ENCODE measurements at regions not wholly inside any gene's neighbourhood (a gene's known extent, or its start where the extent isn't known, plus 50 kb on each side); places are given as distances from the start of the nearest gene placed in this dataset.

GRCh38 chrX:25897758-25898157, 240.4 kb upstream of the MAGEB18 start:
- POLR2A ChIA-PET (ENCODE audit: partially characterized antibody) = no interaction called here
- WGBS, 2 experiments (ENCODE audit: extremely low coverage in 1 of 2, insufficient coverage in 1 of 2, insufficient read length in 1 of 2, insufficient replicate concordance in 2 of 2, low coverage in 1 of 2, low lambda C conversion rate in 2 of 2, missing lambda C conversion rate in 1 of 2) = 94% methylated on average over 3 of the region's 4 CpGs; no CpG with 5 or more reads in 1 of the 2 experiments
- H3K36me3 ChIP-seq (ENCODE audit: control insufficient read depth in 2 of 4, insufficient read depth in 4 of 4, low read length in 3 of 4) = no peaks in the 10 kb centered on the region; a peak in 1 of 8 replicates

More at GRCh38 chrX:25897758-25898157, 240.4 kb upstream of the MAGEB18 start:
- no peak overlapping the region for H4K8ac ChIP-seq (ENCODE audit: extremely low read depth, insufficient read depth, low read length)
- TF ChIP-seq RXRA (IDR thresholded peaks at IDR 0.05; ENCODE audit: insufficient read depth, low read depth, low read length) = no peak
- no peak for TF ChIP-seq HDAC2 (IDR thresholded peaks at IDR 0.05; ENCODE audit: borderline replicate concordance in 1 of 2, low read depth in 2 of 2, low read length in 2 of 2)
- no peak for TF ChIP-seq TCF12 (IDR thresholded peaks at IDR 0.05; ENCODE audit: low read depth, low read length)
- no peak for TF ChIP-seq RBBP5 (IDR thresholded peaks at IDR 0.05; ENCODE audit: borderline replicate concordance, low read depth, low read length)
- TF ChIP-seq E2F6 (IDR thresholded peaks at IDR 0.05) = no peak
- no peak for TF ChIP-seq JUND (IDR thresholded peaks at IDR 0.05; ENCODE audit: low read length)
- no peak overlapping the region for H2AK5ac ChIP-seq (ENCODE audit: low read depth, low read length)
- H3K79me2 ChIP-seq (ENCODE audit: control insufficient read depth in 1 of 2, insufficient read depth in 2 of 2, low read length in 2 of 2) = no peaks in the 10 kb centered on the region
- no peak for FAIRE-seq
- CTCF ChIA-PET (ENCODE audit: partially characterized antibody) = no interaction called here
- H2BK15ac ChIP-seq (ENCODE audit: low read length) = no peak overlapping the region
- no peak overlapping the region for H3K4ac ChIP-seq (replicated peaks; ENCODE audit: insufficient read length, low read depth, low read length)
- no peak overlapping the region for H2AFZ ChIP-seq (ENCODE audit: low read length)
- no peaks in the 10 kb centered on the region for H3K4me1 ChIP-seq (replicated peaks in 1 of 4; ENCODE audit: control insufficient read depth in 3 of 4, insufficient read depth in 4 of 4, low read length in 3 of 4)
- H4K91ac ChIP-seq (replicated peaks; ENCODE audit: insufficient read length, low read length) = no peak overlapping the region
- no peak overlapping the region for H2BK5ac ChIP-seq (ENCODE audit: low read depth, low read length)
- no peak overlapping the region for H3K18ac ChIP-seq (ENCODE audit: extremely low read depth, low read length)
- H3K56ac ChIP-seq (replicated peaks; ENCODE audit: insufficient read length, low read depth, low read length) = no peak overlapping the region
- H3K23ac ChIP-seq (ENCODE audit: insufficient read length) = no peak overlapping the region
- H4K20me1 ChIP-seq (replicated peaks in 1 of 2; ENCODE audit: control insufficient read depth in 1 of 2, insufficient read depth in 2 of 2, low read length in 2 of 2) = no peaks in the 10 kb centered on the region
- H2BK120ac ChIP-seq (replicated peaks; ENCODE audit: low read depth, low read length) = no peak overlapping the region
- no peaks in the 10 kb centered on the region for H3K23me2 ChIP-seq (ENCODE audit: low read depth, low read length)
- no peaks in the 10 kb centered on the region for H3K27me3 ChIP-seq (replicated peaks in 1 of 4; ENCODE audit: control insufficient read depth in 3 of 4, extremely low read depth in 1 of 4, insufficient read depth in 3 of 4, low read length in 3 of 4)
- H3K27ac ChIP-seq (ENCODE audit: low read depth, low read length) = no peak overlapping the region
- H4K5ac ChIP-seq (ENCODE audit: insufficient read length, low read depth, low read length) = no peak overlapping the region
- H3K79me1 ChIP-seq (ENCODE audit: low read depth, low read length) = no peaks in the 10 kb centered on the region
- no peak overlapping the region for H2BK20ac ChIP-seq (ENCODE audit: low read length)
- H3K4me2 ChIP-seq (ENCODE audit: insufficient read depth in 1 of 2, low read depth in 2 of 2, low read length in 2 of 2) = no peak overlapping the region
- H3K4me3 ChIP-seq (ENCODE audit: extremely low read depth in 1 of 4, insufficient read depth in 2 of 4, low read depth in 3 of 4, low read length in 4 of 4) = no peak overlapping the region
- H2BK12ac ChIP-seq (ENCODE audit: low read depth, low read length) = no peak overlapping the region
- no peak for DNase-seq (ENCODE audit: low read depth in 1 of 2, low spot score in 2 of 2)
- no peak overlapping the region for H3K14ac ChIP-seq (ENCODE audit: insufficient read length)
- no peaks in the 10 kb centered on the region for H3K9me3 ChIP-seq (ENCODE audit: insufficient read depth in 2 of 2, low read depth in 1 of 2, low read length in 1 of 2)
- no peak overlapping the region for H3K9ac ChIP-seq (replicated peaks in 1 of 4; ENCODE audit: extremely low read depth in 1 of 4, low read depth in 3 of 4, low read length in 3 of 4)
